ENCODE measurements at regions not wholly inside any gene's neighbourhood (a gene's known extent, or its start where the extent isn't known, plus 50 kb on each side); places are given as distances from the start of the nearest gene placed in this dataset.

DNA sequence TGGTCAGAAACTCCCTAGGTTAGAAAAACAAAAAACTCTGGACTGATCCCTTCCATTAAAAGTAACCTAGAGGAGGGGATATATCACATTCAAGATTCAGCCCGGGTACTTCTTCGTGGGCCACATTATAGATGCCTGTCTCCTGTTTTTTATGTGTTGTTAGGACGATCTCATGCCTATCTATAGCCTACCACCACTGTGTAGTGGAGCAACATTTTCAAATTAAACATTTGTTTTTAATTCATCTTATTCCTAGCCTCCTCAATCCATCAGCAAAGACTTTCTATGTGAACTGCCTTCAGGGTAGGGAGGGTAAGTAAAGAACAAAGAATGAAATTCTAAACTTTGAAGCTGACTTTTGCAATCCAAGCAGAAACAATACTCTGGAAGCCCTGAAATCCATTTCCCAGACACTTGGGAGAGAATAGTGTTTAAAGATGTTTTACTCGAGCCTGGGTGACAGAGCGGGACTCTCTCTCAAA lies 379.4 kb downstream of the ANXA1 start:
- no peak overlapping the region for H3K4me3 ChIP-seq (ENCODE audit: control insufficient read depth, low read depth, low read length)
- TF ChIP-seq CTCF (conservative IDR thresholded peaks at IDR 0.05; ENCODE audit: control insufficient read depth, insufficient read depth, low read depth, low read length): no peak
- DNase-seq (ENCODE audit: low read depth): no peak

DNA sequence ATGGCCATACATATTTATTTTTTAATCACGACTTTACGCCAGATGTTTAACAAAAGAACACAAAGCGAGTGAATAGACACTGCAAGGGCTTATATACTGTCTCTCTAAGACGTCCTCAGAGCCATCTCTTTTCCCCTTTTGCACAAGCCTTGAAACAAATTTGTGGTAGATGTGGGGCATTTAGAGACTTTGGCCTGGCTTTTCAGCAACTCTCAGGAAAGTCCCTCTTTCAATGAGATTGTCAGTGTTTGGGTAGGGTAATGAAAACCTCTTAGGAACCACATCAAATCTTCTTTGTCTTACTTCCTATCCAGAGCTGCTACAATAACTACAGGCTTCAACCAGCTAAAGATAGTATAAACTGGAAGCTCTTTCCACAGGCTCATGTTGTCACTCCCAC lies 380.0 kb downstream of the ANXA1 start:
- no peak for TF ChIP-seq CTCF (conservative IDR thresholded peaks at IDR 0.05; ENCODE audit: control insufficient read depth, insufficient read depth, low read depth, low read length)
- no peak overlapping the region for H3K4me3 ChIP-seq (ENCODE audit: control insufficient read depth, low read depth, low read length)
- DNase-seq (ENCODE audit: low read depth): no peak

DNA sequence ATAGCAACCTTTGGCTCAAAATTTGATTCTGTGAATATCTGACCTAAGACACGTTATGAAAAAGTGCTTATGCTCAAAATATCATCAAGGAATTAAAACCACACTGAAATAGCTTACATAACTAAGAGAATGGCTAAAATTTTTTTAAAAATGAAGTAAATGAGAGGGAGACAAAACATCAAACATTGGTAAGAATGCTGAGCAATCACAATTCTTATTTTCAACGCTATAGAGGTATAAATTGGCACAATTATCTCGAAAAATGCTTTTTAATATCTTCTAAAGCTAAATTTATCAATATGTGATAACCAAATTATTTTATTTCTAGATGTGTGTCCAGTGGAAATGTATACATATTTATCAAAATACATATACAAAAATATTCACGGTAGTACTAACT lies 381.3 kb downstream of the ANXA1 start:
- no peak for TF ChIP-seq CTCF (conservative IDR thresholded peaks at IDR 0.05; ENCODE audit: control insufficient read depth, insufficient read depth, low read depth, low read length)

DNA sequence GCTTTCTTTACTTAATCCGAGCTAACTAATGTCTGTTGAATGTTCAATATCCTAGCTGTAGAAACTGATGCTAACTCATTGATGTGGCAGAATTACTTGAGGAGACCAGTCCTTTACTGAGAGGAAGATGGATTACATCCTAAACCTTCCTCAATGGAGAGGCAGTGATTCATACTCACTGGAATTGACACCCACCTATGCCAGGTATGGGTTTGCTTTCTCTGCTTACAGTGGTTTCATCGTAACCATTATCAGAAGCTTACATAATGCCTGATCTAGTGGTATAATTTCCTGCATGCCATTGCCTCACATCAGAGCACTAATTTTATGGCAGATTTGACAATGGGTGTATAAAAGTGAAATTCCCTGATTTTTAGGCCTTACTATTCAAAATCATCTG lies 384.7 kb downstream of the ANXA1 start:
- TF ChIP-seq CTCF (conservative IDR thresholded peaks at IDR 0.05; ENCODE audit: control insufficient read depth, insufficient read depth, low read depth, low read length): no peak
- no peak for DNase-seq (ENCODE audit: low read depth)
- no peak overlapping the region for H3K4me3 ChIP-seq (ENCODE audit: control insufficient read depth, low read depth, low read length)

More for the DNA sequence above, 381.3 kb downstream of the ANXA1 start:
- H3K4me3 ChIP-seq (ENCODE audit: control insufficient read depth, low read depth, low read length): no peak overlapping the region
- no peak for DNase-seq (ENCODE audit: low read depth)

- no peak overlapping the region for H3K4me3 ChIP-seq (ENCODE audit: control insufficient read depth, low read depth, low read length)
- DNase-seq (ENCODE audit: low read depth): no peak
- no peak for TF ChIP-seq CTCF (conservative IDR thresholded peaks at IDR 0.05; ENCODE audit: control insufficient read depth, insufficient read depth, low read depth, low read length)
These were observed 385.9 kb downstream of the ANXA1 start for GRCh38 chr9:73537561-73537960.

DNA sequence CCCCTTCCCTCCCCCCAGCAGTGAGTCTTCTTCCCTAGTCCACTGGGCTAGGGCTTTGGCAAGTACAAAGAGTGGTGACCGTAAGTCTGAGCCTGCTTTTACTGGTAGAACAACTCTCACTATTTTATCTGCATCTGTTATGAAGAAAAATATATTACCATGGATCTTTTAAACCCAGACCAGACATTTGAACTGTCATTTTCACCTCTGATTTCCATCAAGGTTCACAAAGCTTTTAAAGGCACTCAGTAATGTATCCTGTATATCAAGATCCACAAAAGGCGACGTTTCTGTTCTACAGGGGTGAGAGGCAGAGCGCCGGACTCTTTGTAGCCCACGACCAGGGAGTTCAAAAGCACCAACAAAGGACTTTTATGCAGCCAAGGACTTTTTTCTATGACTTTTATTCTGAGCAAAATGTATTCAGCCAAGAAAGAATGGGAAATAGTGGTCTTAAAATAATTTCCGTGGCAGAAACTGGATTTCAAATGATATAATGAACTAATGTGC lies 388.3 kb downstream of the ANXA1 start:
- no peak for TF ChIP-seq CTCF (conservative IDR thresholded peaks at IDR 0.05; ENCODE audit: control insufficient read depth, insufficient read depth, low read depth, low read length)
- no peak overlapping the region for H3K4me3 ChIP-seq (ENCODE audit: control insufficient read depth, low read depth, low read length)
- DNase-seq (ENCODE audit: low read depth): no peak

DNA sequence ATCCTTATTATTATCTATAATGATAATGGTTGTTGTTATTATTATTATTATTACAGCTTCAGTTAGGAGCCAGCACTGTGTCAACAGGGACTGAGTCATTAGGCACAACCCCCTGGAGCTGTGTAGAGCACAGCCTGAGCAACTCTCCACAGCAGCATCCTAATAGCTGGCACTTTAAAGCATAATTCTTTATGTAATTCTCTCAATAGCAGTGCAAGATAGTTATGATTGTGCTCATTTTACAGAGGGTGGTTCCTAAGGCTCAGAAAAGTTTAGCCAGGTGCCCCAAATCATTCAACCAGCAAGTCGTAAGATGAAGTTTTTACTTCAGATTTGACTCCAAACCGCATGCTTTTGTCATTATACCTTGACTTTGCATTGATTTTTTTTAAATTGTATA lies 390.3 kb downstream of the ANXA1 start:
- H3K4me3 ChIP-seq (ENCODE audit: control insufficient read depth, low read depth, low read length): no peak overlapping the region
- no peak for TF ChIP-seq CTCF (conservative IDR thresholded peaks at IDR 0.05; ENCODE audit: control insufficient read depth, insufficient read depth, low read depth, low read length)
- DNase-seq (ENCODE audit: low read depth): no peak
